ENCODE measurements at regions not wholly inside any gene's neighbourhood (a gene's known extent, or its start where the extent isn't known, plus 50 kb on each side); places are given as distances from the start of the nearest gene placed in this dataset.

DNA sequence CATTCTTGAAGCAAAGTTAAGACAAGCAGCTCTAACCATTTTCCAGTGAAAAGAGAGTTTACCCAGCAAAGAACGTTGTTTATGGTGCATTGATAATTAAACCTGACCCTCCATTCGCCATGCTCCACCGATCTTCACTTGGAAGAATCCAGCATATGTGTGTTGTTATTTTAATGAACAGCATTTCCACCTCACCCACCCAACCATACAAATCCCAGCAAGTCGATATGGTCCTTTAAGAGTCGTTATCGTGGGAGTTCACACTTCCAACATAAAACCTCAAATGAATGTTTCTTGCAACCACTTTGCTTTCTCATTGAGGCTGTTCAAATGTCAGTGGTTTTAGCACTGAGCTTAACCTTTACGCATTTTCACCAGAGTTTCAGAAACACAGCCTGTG, 147.4 kb upstream of the LDB2 start:
- DNase-seq (ENCODE audit: insufficient read length, low spot score), result no peak
- no peak for TF ChIP-seq POU2F2 (IDR thresholded peaks at IDR 0.05; ENCODE audit: low read depth, low read length)
- no peak for TF ChIP-seq PAX5 (IDR thresholded peaks at IDR 0.05; ENCODE audit: insufficient read depth, low read length, severe bottlenecking)
- TF ChIP-seq SPI1 (IDR thresholded peaks at IDR 0.05; ENCODE audit: low read depth, low read length), result no peak
- no peak for TF ChIP-seq POLR2A (IDR thresholded peaks at IDR 0.05; ENCODE audit: low read depth, low read length)
- no peak for TF ChIP-seq TAF1 (IDR thresholded peaks at IDR 0.05; ENCODE audit: low read depth, low read length)
- no peak for TF ChIP-seq POLR2AphosphoS5 (IDR thresholded peaks at IDR 0.05; ENCODE audit: low read depth, low read length)
- no peak for FAIRE-seq

DNA sequence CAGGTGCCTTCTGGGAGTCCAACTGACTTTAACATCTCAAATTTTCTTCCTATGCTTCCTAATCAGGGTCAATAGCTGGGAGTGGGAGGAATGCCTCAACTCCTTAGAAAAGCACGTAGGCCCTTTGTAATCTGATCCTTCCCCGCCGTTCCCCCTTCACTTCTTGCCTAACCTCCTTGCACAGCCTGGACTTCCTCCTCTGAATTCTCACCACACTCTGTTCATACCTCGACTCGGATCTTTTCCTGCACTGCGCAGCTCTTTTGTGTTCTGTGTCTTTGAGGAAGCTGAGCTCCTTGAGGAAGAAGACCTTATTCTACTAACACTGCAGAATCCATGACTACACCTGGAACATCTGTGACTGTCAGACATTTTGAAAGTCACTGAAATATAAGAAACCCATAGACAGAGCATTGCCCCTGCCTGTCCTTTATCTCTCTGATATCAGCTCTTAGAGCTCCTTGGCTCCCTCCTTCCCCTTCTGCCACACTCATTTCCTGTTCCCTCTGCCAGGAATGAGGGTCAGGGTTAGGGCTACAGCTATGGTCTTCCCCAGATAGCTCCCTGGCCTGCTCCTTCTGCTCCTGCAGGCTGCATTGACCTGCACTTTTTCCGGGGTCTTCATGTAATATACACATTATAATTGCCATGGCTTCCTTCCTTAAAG, 140.2 kb upstream of the LDB2 start:
- no peak for TF ChIP-seq POU2F2 (IDR thresholded peaks at IDR 0.05; ENCODE audit: low read depth, low read length)
- TF ChIP-seq PAX5 (IDR thresholded peaks at IDR 0.05; ENCODE audit: insufficient read depth, low read length, severe bottlenecking), result no peak
- TF ChIP-seq SPI1 (IDR thresholded peaks at IDR 0.05; ENCODE audit: low read depth, low read length), result no peak
- no peak for TF ChIP-seq POLR2AphosphoS5 (IDR thresholded peaks at IDR 0.05; ENCODE audit: low read depth, low read length)
- TF ChIP-seq TAF1 (IDR thresholded peaks at IDR 0.05; ENCODE audit: low read depth, low read length), result no peak
- no peak for FAIRE-seq
- DNase-seq (ENCODE audit: insufficient read length, low spot score), result no peak

DNA sequence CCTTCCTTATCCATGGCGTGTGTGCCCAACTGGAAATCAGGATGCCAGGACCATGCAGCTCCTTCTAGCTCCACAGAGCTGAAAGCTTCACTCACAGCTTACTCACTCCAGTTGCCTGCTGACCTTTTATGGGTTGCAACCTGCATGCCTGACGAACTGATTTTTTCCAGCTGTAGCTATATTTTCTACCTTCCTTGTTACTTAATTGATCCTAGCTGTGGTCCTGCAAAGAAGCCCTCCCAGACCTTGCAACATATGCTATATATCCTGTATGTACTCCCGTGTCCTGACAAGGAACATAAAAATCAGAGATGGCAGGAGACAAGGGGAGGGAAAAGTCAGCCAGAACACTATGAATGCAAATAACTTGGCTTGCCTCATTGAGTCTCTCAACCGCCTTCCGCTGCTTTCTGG, 135.3 kb upstream of the LDB2 start:
- FAIRE-seq, result no peak
- no peak for DNase-seq (ENCODE audit: insufficient read length, low spot score)
- TF ChIP-seq POLR2A (IDR thresholded peaks at IDR 0.05; ENCODE audit: low read depth, low read length), result no peak
- TF ChIP-seq SPI1 (IDR thresholded peaks at IDR 0.05; ENCODE audit: low read depth, low read length), result no peak
- TF ChIP-seq TAF1 (IDR thresholded peaks at IDR 0.05; ENCODE audit: low read depth, low read length), result no peak
- no peak for TF ChIP-seq POU2F2 (IDR thresholded peaks at IDR 0.05; ENCODE audit: low read depth, low read length)
- TF ChIP-seq POLR2AphosphoS5 (IDR thresholded peaks at IDR 0.05; ENCODE audit: low read depth, low read length), result no peak

DNA sequence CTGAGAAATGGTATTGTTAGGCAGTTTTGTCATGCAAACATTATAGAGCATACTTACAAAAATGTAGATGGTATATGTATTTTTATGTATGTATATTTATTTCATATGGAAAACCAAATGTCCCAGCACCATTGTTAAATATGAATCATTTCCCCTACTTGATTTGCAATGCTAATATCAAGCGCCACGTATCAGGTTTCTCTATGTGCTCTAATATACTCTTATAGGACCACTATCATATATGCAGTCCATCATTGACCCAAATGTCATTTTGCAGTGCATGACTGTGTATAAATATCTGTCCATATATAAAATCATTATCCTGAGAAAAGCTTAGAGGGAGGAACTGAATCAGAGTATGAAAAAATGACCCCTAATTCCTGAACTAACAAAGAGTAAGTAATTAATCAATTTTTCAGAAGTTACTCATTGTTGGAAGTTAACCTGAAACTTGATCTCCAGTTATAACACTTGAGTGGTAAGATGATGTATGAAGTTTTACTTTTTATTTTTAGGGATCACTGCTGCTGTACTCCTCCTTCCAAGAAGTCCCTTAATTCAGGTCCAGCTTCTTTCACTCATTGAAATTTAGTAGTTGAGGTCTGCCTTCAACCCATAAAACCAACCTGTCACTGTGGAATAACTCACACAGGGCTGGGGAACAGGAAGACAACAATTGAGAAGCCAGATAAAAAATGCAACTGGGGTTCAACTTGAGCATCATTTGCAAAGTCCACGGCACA, 134.8 kb upstream of the LDB2 start:
- DNase-seq (ENCODE audit: insufficient read length, low spot score), result no peak
- no peak for TF ChIP-seq PAX5 (IDR thresholded peaks at IDR 0.05; ENCODE audit: insufficient read depth, low read length, severe bottlenecking)
- TF ChIP-seq POLR2A (IDR thresholded peaks at IDR 0.05; ENCODE audit: low read depth, low read length), result no peak
- TF ChIP-seq TAF1 (IDR thresholded peaks at IDR 0.05; ENCODE audit: low read depth, low read length), result no peak
- no peak for TF ChIP-seq POU2F2 (IDR thresholded peaks at IDR 0.05; ENCODE audit: low read depth, low read length)
- no peak for TF ChIP-seq SPI1 (IDR thresholded peaks at IDR 0.05; ENCODE audit: low read depth, low read length)
- TF ChIP-seq POLR2AphosphoS5 (IDR thresholded peaks at IDR 0.05; ENCODE audit: low read depth, low read length), result no peak
- FAIRE-seq, result no peak

DNA sequence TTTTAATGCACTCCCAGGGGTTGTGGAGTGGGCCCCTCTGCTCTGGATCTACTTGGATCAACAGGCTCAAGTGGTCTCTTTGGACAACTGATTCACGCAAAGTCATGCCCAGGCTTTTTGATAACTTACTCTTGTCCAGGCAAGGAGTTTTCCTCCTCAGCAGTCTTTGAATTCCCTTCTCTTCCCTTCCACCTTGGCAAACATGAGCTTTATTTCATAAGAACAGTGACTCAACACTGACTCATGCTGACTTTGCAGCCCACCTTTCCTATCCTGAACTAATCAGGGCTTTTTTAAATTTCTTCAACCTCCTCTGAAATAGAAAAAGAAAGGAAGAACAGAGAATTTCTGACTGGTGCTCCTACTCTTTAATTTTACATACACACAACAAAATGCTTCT, 132.1 kb upstream of the LDB2 start:
- FAIRE-seq (no peak), DNase-seq (ENCODE audit: insufficient read length, low spot score) (no peak)
- TF ChIP-seq TAF1 (IDR thresholded peaks at IDR 0.05; ENCODE audit: low read depth, low read length), result no peak
- TF ChIP-seq POLR2AphosphoS5 (IDR thresholded peaks at IDR 0.05; ENCODE audit: low read depth, low read length), result no peak
- TF ChIP-seq PAX5 (IDR thresholded peaks at IDR 0.05; ENCODE audit: insufficient read depth, low read length, severe bottlenecking), result no peak
- TF ChIP-seq SPI1 (IDR thresholded peaks at IDR 0.05; ENCODE audit: low read depth, low read length), result no peak
- TF ChIP-seq POLR2A (IDR thresholded peaks at IDR 0.05; ENCODE audit: low read depth, low read length), result no peak
- no peak for TF ChIP-seq POU2F2 (IDR thresholded peaks at IDR 0.05; ENCODE audit: low read depth, low read length)

DNA sequence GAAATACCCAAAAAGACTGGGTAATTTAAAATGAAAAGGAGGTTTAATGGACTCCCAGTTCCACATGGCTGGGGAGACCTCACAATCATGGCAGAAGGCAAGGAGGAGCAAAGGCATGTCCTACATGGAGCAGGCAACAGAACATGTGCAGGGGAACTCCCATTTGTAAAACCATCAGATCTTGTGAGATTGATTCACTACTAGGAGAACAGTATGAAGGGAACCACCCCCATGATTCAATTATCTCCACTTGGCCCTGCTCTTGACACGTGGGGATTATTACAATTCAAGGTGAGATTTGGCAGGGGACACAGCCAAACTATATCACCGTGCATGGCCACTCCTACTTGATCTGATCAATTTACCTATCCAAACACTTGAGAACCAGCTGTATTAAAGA, 131.5 kb upstream of the LDB2 start:
- no peak for DNase-seq (ENCODE audit: insufficient read length, low spot score)
- TF ChIP-seq POLR2AphosphoS5 (IDR thresholded peaks at IDR 0.05; ENCODE audit: low read depth, low read length) (no peak), POLR2A (IDR thresholded peaks at IDR 0.05; ENCODE audit: low read depth, low read length) (no peak), SPI1 (IDR thresholded peaks at IDR 0.05; ENCODE audit: low read depth, low read length) (no peak), PAX5 (IDR thresholded peaks at IDR 0.05; ENCODE audit: insufficient read depth, low read length, severe bottlenecking) (no peak), TAF1 (IDR thresholded peaks at IDR 0.05; ENCODE audit: low read depth, low read length) (no peak), POU2F2 (IDR thresholded peaks at IDR 0.05; ENCODE audit: low read depth, low read length) (no peak)
- no peak for FAIRE-seq

DNA sequence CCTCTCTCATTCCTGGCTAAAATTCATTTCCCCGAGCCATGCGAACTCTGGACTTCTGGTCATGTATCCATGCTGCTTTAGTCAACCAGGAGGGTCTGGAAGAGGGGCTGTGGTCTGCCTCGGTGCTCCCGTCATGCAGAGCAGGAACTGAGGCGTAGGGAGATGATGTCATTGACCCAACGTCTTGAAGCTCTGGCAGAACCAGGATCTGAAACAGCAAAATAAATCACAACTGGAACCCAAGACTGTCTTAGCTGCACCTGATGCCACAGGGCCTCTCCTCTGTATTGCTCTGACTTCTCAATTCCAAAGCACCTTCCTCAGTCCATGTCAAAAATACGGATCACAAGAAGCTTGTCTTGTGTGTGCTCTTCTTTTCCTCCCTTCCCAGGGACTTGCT, 131.0 kb upstream of the LDB2 start:
- no peak for TF ChIP-seq POLR2AphosphoS5 (IDR thresholded peaks at IDR 0.05; ENCODE audit: low read depth, low read length)
- no peak for TF ChIP-seq TAF1 (IDR thresholded peaks at IDR 0.05; ENCODE audit: low read depth, low read length)
- TF ChIP-seq SPI1 (IDR thresholded peaks at IDR 0.05; ENCODE audit: low read depth, low read length), result no peak
- TF ChIP-seq POLR2A (IDR thresholded peaks at IDR 0.05; ENCODE audit: low read depth, low read length), result no peak
- TF ChIP-seq PAX5 (IDR thresholded peaks at IDR 0.05; ENCODE audit: insufficient read depth, low read length, severe bottlenecking), result no peak
- TF ChIP-seq POU2F2 (IDR thresholded peaks at IDR 0.05; ENCODE audit: low read depth, low read length), result no peak
- DNase-seq (ENCODE audit: insufficient read length, low spot score), result no peak
- FAIRE-seq, result no peak

DNA sequence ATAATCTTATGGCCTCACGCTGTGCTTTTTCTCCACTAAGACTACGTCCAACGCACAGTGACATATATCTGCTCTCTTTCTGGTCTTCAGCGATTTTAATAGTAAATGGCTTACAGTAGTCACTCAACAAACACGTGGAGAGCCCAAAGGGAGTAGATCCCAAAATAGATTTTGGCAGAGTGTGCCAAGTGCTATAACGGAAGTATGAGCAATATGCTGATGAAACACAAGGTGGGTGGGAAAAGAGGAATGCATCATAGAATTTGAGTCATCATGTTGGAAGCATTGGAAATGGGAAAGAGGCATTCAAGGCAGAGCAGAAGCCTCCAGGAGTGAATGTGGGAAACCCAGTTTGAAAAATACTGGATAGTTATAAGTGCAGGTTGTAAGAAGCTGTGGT, 129.1 kb upstream of the LDB2 start:
- TF ChIP-seq TAF1 (IDR thresholded peaks at IDR 0.05; ENCODE audit: low read depth, low read length) (no peak), SPI1 (IDR thresholded peaks at IDR 0.05; ENCODE audit: low read depth, low read length) (no peak), POU2F2 (IDR thresholded peaks at IDR 0.05; ENCODE audit: low read depth, low read length) (no peak), POLR2A (IDR thresholded peaks at IDR 0.05; ENCODE audit: low read depth, low read length) (no peak), POLR2AphosphoS5 (IDR thresholded peaks at IDR 0.05; ENCODE audit: low read depth, low read length) (no peak), PAX5 (IDR thresholded peaks at IDR 0.05; ENCODE audit: insufficient read depth, low read length, severe bottlenecking) (no peak)
- no peak for DNase-seq (ENCODE audit: insufficient read length, low spot score)
- FAIRE-seq, result no peak

DNA sequence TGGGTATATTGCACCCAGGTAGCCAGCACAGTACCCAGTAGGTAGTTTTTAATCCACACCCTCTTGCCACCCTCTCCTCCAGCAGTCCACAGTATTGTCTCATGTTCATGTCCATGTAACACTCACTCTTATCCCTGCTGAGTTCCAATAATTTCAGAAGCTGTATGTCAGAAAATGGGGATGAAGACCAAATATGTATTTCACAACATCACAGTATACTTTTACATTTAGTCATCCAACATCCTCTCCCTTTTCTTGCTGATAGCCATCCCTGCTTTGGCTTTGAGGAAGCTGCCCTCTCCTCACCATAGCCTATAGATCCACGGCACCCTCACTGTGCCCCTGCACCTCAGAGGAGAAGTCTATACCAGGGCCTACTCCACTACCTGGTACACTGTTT, 126.0 kb upstream of the LDB2 start:
- DNase-seq (ENCODE audit: insufficient read length, low spot score) (no peak), FAIRE-seq (no peak)
- TF ChIP-seq TAF1 (IDR thresholded peaks at IDR 0.05; ENCODE audit: low read depth, low read length) (no peak), POLR2AphosphoS5 (IDR thresholded peaks at IDR 0.05; ENCODE audit: low read depth, low read length) (no peak)

DNA sequence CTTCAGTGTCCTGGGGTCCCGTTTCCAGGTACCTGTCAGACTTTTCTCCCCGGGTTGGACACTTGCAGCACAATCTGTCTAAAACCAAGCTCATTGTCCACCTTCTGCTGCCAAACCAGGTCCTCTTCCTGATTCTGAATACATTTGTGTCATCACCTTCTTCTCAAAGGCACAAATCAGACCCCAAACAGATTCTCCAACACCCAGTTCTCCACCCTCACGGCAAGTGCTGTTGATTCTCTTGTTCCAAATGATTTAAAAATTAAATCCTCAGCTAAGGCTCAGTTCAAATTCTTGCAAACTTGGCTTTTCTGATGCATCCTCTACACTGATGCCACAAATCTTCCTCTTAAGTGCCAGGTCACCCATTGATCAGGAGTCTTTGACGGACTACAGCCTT, 122.5 kb upstream of the LDB2 start:
- FAIRE-seq (no peak), DNase-seq (ENCODE audit: insufficient read length, low spot score) (no peak)
- no peak for TF ChIP-seq SPI1 (IDR thresholded peaks at IDR 0.05; ENCODE audit: low read depth, low read length)
- TF ChIP-seq POLR2AphosphoS5 (IDR thresholded peaks at IDR 0.05; ENCODE audit: low read depth, low read length), result no peak
- no peak for TF ChIP-seq POU2F2 (IDR thresholded peaks at IDR 0.05; ENCODE audit: low read depth, low read length)
- no peak for TF ChIP-seq PAX5 (IDR thresholded peaks at IDR 0.05; ENCODE audit: insufficient read depth, low read length, severe bottlenecking)
- TF ChIP-seq POLR2A (IDR thresholded peaks at IDR 0.05; ENCODE audit: low read depth, low read length), result no peak
- no peak for TF ChIP-seq TAF1 (IDR thresholded peaks at IDR 0.05; ENCODE audit: low read depth, low read length)
